K562 (cell line): ENCODE measurements at regions not wholly inside any gene's neighbourhood (a gene's known extent, or its start where the extent isn't known, plus 50 kb on each side); places are given as distances from the start of the nearest gene placed in this dataset.
A peak's percentile ranks its signal among the peaks of the same experiment; 100 is the strongest.

Experiments
- ATAC-seq: fragments of 200-7000 bp; cut with Tn5 transposase; 3 replicates; pipeline ENCODE4 v1.9.1; 2020; ENCODE audit warnings: moderate library complexity
- BruUV-seq: library from RNA; stranded (reverse); fragments of 400-500 nt; replicated peaks from 2 replicates; lab custom pipeline; 2021; lab: Mats Ljungman, UMichigan
- CTCF ChIA-PET: fragments of 300-600 bp; formaldehyde crosslinking; extraction: SDS; loops from one replicate; lab custom pipeline; 2021; ENCODE audit warnings: low intra/inter-chr PET ratio; lab: Yijun Ruan, JAX
- POLR2A ChIA-PET: fragments of 300-600, 350-650 bp; sonication (Branson Sonifier 250); formaldehyde crosslinking; extraction: SDS; loops from one replicate; lab custom pipeline; 2021; ENCODE audit warnings: antibody characterized with exemption, inconsistent platforms; lab: Yijun Ruan, JAX
- DNase-seq, 4 experiments: peaks; one replicate each; pipeline versions ENCODE4 v3.0.0 to v3.0.0-alpha.2; 2011 to 2018; ENCODE audit warnings: low spot score in 3 of 4, mixed read lengths in 3 of 4; ENCODE audit errors: extremely low read depth in 1 of 4
- FAIRE-seq: peaks from 2 replicates; lab custom pipeline; 2011; peaks lifted over from hg19 to GRCh38; lab: Jason Lieb, UNC
- H2AFZ ChIP-seq: 2 replicates; pipeline ENCODE4 v1.6.0; 2011; ENCODE audit warnings: low read depth, low read length, control low read depth, inconsistent platforms
- H3K27ac ChIP-seq: fragments of 200-600 bp; 3 replicates; pipeline ENCODE4 v1.8.0; 2011; ENCODE audit warnings: low read depth, mild to moderate bottlenecking, control low read depth, inconsistent platforms, low read length, moderate library complexity, mixed read lengths; ENCODE audit errors: extremely low read depth
- H3K27me3 ChIP-seq, 2 experiments: fragments of 300-600 bp in 1 of 2; 2 replicates in 1 of 2; 3 replicates in 1 of 2; pipeline versions ENCODE4 v1.6.0 to v1.8.0; 2011; ENCODE audit warnings: inconsistent platforms in 2 of 2, low read length in 2 of 2, mild to moderate bottlenecking in 1 of 2, mixed read lengths in 1 of 2, moderate library complexity in 1 of 2; ENCODE audit not compliant: control insufficient read depth in 2 of 2, insufficient read depth in 2 of 2
- H3K36me3 ChIP-seq: fragments of 300-600 bp; 3 replicates; pipeline ENCODE4 v1.8.0; 2011; ENCODE audit warnings: mild to moderate bottlenecking, low read length, inconsistent platforms; ENCODE audit not compliant: control insufficient read depth, insufficient read depth
- H3K4me1 ChIP-seq, 2 experiments: fragments of 200-600 bp in 1 of 2; replicated peaks in 1 of 2; 2 replicates in 1 of 2; 3 replicates in 1 of 2; pipeline versions ENCODE4 v1.5.1 to v1.8.0; 2011; ENCODE audit warnings: inconsistent platforms in 2 of 2, low read length in 2 of 2, mild to moderate bottlenecking in 1 of 2, mixed read lengths in 1 of 2, moderate library complexity in 1 of 2; ENCODE audit not compliant: control insufficient read depth in 2 of 2, insufficient read depth in 2 of 2
- H3K4me2 ChIP-seq: 2 replicates; pipeline ENCODE4 v1.6.1; 2011; ENCODE audit warnings: low read length, control low read depth, inconsistent platforms, mixed read lengths; ENCODE audit not compliant: insufficient read depth
- H3K4me3 ChIP-seq: fragments of 200-600 bp; sonication (generic), shearing (Covaris generic); 2 replicates; pipeline ENCODE4 v1.5.1; 2016; ENCODE audit warnings: control low read depth, inconsistent platforms
- H3K79me2 ChIP-seq: fragments of 200-600 bp; 3 replicates; pipeline ENCODE4 v1.8.0; 2011; ENCODE audit warnings: low read length, inconsistent platforms; ENCODE audit not compliant: control insufficient read depth, insufficient read depth
- H3K9ac ChIP-seq, 2 experiments: 2 replicates each; pipeline versions ENCODE4 v1.6.0 to v1.6.1; 2011; ENCODE audit warnings: low read depth in 2 of 2, low read length in 2 of 2, control low read depth in 1 of 2, inconsistent platforms in 1 of 2, mild to moderate bottlenecking in 1 of 2, mixed read lengths in 1 of 2; ENCODE audit not compliant: insufficient read depth in 1 of 2
- H3K9me1 ChIP-seq: one replicate; pipeline ENCODE4 v1.6.0; 2011; ENCODE audit warnings: inconsistent platforms, mild to moderate bottlenecking, low read length, moderate library complexity; ENCODE audit not compliant: control insufficient read depth, insufficient read depth
- H3K9me3 ChIP-seq: replicated peaks from 2 replicates; pipeline ENCODE4 v1.5.1; 2011; ENCODE audit warnings: low read depth, low read length, inconsistent platforms; ENCODE audit not compliant: control insufficient read depth, insufficient read depth
- H4K20me1 ChIP-seq: replicated peaks from 2 replicates; pipeline ENCODE4 v1.6.1; 2011; ENCODE audit warnings: low read length, inconsistent platforms, mixed read lengths; ENCODE audit not compliant: control insufficient read depth, insufficient read depth
- CEBPG ChIP-seq, 3 experiments: fragments of 200-800 bp in 1 of 3; sonication (Bioruptor generic) in 1 of 3; sonication (generic) in 1 of 3; formaldehyde crosslinking in 1 of 3; IDR thresholded peaks in 2 of 3; conservative IDR thresholded peaks in 1 of 3; 2 replicates each; pipeline versions ENCODE4 v1.6.1 to v1.8.0; 2016 to 2022; ENCODE audit warnings: missing compliant biosample characterization in 2 of 3, missing genetic modification characterization in 2 of 3, mild to moderate bottlenecking in 1 of 3, missing genetic modification reagents in 1 of 3
- SRSF9 ChIP-seq: fragments of 200-400 bp; formaldehyde crosslinking; IDR thresholded peaks from 2 replicates; pipeline ENCODE4 v1.6.1; 2017; ENCODE audit warnings: low read depth, low read length, borderline replicate concordance
- STAG1 ChIP-seq: sonication (generic); formaldehyde crosslinking; IDR thresholded peaks from 2 replicates; pipeline ENCODE4 v1.5.0; 2020; ENCODE audit warnings: missing genetic modification reagents, borderline replicate concordance
- TAL1 ChIP-seq: fragments of 450-650 bp; IDR thresholded peaks from 2 replicates; pipeline ENCODE4 v1.6.1; 2016; ENCODE audit warnings: mild to moderate bottlenecking
- TRIM24 ChIP-seq, 2 experiments: fragments of 450-650 bp; IDR thresholded peaks; 2 replicates each; pipeline ENCODE4 v1.6.1; 2016
- WGBS: fragments of 100-300 bp; shearing (Covaris generic); methylation state at CpG from one replicate; pipeline ENCODE4 v1.1.6; 2016; ENCODE audit warnings: low coverage, mixed read lengths; ENCODE audit not compliant: insufficient coverage; ENCODE audit errors: missing lambda C conversion rate; 5-methylcytosine and 5-hydroxymethylcytosine counted together
- in situ Hi-C: fragments of 300-500 bp; cut with MboI; formaldehyde crosslinking; loops from 4 replicates; pipeline ENCODE4 v1.15.0; 2018; ENCODE audit warnings: inconsistent platforms, mixed read lengths
- intact Hi-C: fragments of 100-400 bp; cut with micrococcal nuclease; formaldehyde crosslinking; loops from 2 replicates; pipeline ENCODE4 v1.14.2; 2022

GRCh38 chr7:106740806-106741205 is 79.8 kb upstream of the CCDC71L start:
- intact Hi-C loops (no loop called here), in situ Hi-C loops (no loop called here)
- TF ChIP-seq TRIM24 (IDR thresholded peaks at IDR 0.05) = peak in 1 of 2 experiments; percentile 3; a peak in 1 of 4 replicates
- no peak for TF ChIP-seq STAG1 (CRISPR knock-in tag)
- no peak for TF ChIP-seq TAL1
- TF ChIP-seq CEBPG (CRISPR knock-in tag; IDR thresholded peaks at IDR 0.05) = no peak
- 0 out of 4 replicates have a peak, but pooled peaks of 1 of the 2 experiments have one; percentile 27 for TF ChIP-seq CEBPG (tag; conservative IDR thresholded peaks at IDR 0.05 in 1 of 2, IDR thresholded peaks at IDR 0.05 in 1 of 2)
- TF ChIP-seq SRSF9 = no peak
- H2AFZ ChIP-seq = no peak overlapping the region
- H3K79me2 ChIP-seq = no peaks in the 10 kb centered on the region
- no TSS peak for BruUV-seq
- no peak overlapping the region for H3K9ac ChIP-seq
- FAIRE-seq (no peak), DNase-seq (no peak), ATAC-seq (no peak)
- H4K20me1 ChIP-seq = no peaks in the 10 kb centered on the region
- H3K4me1 ChIP-seq = peaks cover 0 to 7% of the 10 kb centered on the region in 2 experiments; a peak in 2 of 5 replicates
- CTCF ChIA-PET = interaction anchor here (0.6 kb wide), 1 partner anchor 574 kb away, joined by 4 read pairs; no protein-coding TSS in a partner anchor
- no peaks in the 10 kb centered on the region; the same call in 1 of the 2 replicates for H3K9me3 ChIP-seq
- H3K4me3 ChIP-seq = no peak overlapping the region
- H3K4me2 ChIP-seq = no peak overlapping the region
- 74% methylated on average over 4 of the region's 5 CpGs for WGBS
- no peaks in the 10 kb centered on the region for H3K27me3 ChIP-seq
- H3K27ac ChIP-seq = no peak overlapping the region
- no peaks in the 10 kb centered on the region for H3K9me1 ChIP-seq
- H3K36me3 ChIP-seq = no peaks in the 10 kb centered on the region
- POLR2A ChIA-PET = interaction anchor here (0.8 kb wide), 1 partner anchor 67 kb away, joined by 3 read pairs; no protein-coding TSS in a partner anchor
